GM12875 (cell line): ENCODE measurements at regions not wholly inside any gene's neighbourhood (a gene's known extent, or its start where the extent isn't known, plus 50 kb on each side); places are given as distances from the start of the nearest gene placed in this dataset.
"Not testable (repeated sequence)": the region's sequence is repeated elsewhere in the genome, so short reads cannot be mapped to it uniquely, and the experiment has no call there.

Experiments used
- H3K4me3 ChIP-seq: one replicate; pipeline ENCODE4 v1.5.1; 2011; ENCODE audit warnings: low read depth, low read length, control low read depth
- TF ChIP-seq, protein P1 (sequence below): IDR thresholded peaks from 2 replicates; pipeline ENCODE4 v1.5.1; 2011; ENCODE audit warnings: low read depth, mild to moderate bottlenecking, control low read depth, inconsistent platforms, low read length, moderate library complexity, borderline replicate concordance; ENCODE audit not compliant: insufficient read depth

DNA sequence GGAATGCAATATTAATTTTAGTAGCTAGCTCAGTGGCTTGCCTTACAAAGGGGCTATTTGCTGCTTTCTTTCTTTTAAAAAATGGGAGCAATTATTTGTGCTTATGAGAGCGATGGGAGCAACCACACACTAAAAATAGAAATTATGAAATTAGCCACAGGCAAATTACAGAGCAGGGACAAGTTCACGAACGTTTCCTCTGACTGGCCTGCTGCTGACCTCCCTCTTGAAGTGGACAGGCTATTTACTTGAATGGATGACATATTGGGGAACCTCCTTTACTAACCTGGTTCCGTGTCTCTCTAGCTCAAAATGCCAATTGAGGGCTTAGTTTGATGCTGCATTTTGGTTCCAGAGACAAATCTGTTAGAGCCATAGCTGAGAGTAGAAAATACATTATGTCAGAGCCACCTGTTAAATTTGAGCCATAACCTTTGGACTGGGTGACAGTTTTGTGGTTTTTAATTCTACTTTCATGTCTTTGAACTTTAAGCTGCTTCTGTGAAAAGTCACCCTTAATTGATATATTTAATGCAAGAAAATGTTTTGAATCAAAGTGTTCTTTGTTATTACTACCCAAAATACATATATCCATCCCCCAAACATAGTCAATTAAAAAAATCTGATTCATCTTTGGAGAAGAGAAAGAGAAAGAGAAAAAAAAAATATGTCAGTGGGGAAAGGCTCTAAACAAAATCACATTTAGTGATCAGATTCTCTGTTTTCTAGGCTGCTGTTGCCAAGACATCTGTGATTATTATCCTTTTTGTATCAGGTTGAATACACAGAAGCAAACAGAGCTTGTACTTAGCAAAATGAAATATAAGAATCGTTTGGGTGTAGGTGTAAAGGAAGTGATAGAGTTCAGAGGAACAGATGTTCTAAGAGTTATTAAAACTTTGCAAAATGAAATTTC lies 351.9 kb downstream of the ADGRL2 start:
- TF ChIP-seq, protein P1, sequence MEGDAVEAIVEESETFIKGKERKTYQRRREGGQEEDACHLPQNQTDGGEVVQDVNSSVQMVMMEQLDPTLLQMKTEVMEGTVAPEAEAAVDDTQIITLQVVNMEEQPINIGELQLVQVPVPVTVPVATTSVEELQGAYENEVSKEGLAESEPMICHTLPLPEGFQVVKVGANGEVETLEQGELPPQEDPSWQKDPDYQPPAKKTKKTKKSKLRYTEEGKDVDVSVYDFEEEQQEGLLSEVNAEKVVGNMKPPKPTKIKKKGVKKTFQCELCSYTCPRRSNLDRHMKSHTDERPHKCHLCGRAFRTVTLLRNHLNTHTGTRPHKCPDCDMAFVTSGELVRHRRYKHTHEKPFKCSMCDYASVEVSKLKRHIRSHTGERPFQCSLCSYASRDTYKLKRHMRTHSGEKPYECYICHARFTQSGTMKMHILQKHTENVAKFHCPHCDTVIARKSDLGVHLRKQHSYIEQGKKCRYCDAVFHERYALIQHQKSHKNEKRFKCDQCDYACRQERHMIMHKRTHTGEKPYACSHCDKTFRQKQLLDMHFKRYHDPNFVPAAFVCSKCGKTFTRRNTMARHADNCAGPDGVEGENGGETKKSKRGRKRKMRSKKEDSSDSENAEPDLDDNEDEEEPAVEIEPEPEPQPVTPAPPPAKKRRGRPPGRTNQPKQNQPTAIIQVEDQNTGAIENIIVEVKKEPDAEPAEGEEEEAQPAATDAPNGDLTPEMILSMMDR: no peak
- no peak overlapping the region for H3K4me3 ChIP-seq

DNA sequence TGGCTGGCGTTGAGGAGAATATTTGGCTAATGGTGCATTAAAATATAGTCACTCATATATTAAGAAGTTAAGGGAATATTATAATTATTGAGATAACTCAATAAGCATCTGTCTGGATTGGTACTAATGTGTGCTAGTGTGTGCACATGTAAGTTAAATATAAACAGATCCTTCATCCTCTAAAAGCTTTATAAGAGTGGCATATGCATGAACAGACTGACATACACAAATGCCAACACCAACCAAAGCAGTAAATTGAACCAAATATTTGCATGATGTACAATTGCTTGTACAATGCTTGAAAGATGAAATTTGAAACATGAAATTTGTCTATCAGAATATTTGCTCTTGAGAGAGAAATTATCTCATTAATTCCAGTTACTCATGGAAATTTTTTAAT lies 344.9 kb downstream of the ADGRL2 start:
- TF ChIP-seq, protein P1: no peak
- H3K4me3 ChIP-seq: no peak overlapping the region

DNA sequence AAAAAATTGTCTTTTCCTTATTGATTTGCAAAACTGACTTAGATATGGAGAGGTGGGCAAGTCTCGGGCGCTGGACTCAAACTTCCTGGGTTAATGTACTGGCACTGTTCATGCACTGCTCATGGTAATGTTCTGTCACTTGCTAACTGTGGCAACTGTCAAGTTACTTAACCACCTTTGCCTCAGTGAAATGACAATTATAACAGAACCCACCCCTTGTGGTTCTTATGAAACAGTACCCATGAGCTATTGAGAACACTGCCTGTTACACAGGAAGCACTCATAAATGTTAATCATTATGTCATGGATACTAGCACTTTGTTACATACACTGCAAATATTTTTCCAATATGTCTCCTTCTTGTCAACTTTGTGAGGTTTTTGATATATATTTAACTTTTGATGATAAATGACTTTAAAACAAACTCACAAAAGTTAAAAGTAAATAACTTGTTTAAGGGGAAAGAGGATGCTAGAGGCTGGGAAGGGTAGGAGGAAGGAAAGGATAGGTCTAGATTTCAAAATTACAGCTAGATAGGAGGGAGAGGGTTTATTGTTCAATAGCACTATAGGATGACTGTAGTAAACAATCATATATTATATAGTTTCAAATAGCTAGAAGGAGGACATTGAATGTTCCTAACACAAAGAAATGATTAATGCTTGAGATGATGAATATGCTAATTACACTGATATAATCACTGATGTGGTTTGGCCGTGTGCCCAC lies 342.5 kb downstream of the ADGRL2 start:
- no peak overlapping the region for H3K4me3 ChIP-seq
- TF ChIP-seq, protein P1: no peak

DNA sequence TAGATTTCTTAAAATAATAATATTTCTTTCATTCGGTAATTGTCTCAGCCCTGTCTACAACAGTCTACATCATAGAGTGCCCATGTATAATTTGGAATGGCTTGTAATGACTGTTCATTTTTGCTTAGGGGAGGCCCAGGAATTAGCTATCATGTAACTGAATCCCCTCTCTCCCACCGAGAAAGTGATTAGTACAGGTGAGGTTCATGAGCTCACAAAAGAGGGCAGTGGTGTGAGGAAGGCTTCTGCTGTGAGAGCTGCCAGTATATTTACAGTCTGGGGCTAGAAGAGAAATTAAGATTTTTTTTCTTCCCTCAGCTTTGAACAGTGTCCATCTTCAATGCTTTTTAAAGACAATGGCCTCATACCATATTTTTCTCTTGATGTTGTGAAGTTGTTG lies 340.7 kb downstream of the ADGRL2 start:
- H3K4me3 ChIP-seq: no peak overlapping the region
- TF ChIP-seq, protein P1: no peak

DNA sequence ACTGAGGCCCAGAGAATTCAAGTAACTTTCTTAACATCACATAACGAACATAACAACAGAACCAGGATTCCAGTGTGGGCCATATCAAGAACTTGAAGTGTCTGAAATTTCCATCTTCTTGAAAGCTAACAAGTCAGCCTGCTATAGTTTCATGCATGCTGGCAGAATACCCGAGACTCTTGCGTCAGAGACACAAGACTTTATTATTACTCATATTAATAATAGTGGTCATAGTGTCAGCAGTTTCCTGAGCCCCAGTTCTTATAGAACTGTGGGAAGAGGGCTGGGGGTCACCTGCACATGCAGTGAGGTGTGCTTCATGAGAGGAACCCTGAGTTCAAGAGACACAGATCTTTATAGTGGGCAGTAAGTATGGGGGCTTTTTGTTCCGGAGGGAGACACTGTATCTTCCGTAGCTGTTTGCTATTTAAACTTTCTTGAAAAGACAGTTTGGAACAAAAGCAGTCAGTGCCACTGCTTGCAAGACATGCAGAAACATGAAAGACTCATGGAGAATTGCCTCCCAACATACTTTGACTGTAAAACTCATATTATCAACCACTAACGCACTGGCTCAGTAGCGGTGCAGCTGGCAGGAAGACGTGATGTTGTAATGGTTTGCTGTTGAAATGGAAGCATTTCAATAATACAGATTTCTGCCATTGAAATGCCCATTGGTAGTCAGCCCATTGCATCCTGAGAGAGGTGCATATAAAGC lies 339.2 kb downstream of the ADGRL2 start:
- no peak overlapping the region for H3K4me3 ChIP-seq
- TF ChIP-seq, protein P1: no peak

DNA sequence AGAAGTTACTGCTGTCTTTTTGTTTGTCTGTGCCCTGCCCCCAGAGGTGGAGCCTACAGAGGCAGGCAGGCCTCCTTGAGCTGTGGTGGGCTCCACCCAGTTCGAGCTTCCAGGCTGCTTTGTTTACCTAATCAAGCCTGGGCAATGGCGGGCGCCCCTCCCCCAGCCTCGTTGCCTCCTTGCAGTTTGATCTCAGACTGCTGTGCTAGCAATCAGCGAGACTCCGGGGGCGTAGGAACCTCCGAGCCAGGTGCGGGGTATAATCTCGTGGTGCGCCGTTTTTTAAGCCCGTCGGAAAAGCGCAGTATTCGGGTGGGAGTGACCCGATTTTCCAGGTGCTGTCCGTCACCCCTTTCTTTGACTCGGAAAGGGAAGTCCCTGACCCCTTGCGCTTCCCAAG lies 335.6 kb downstream of the ADGRL2 start:
- H3K4me3 ChIP-seq: not testable (repeated sequence)

DNA sequence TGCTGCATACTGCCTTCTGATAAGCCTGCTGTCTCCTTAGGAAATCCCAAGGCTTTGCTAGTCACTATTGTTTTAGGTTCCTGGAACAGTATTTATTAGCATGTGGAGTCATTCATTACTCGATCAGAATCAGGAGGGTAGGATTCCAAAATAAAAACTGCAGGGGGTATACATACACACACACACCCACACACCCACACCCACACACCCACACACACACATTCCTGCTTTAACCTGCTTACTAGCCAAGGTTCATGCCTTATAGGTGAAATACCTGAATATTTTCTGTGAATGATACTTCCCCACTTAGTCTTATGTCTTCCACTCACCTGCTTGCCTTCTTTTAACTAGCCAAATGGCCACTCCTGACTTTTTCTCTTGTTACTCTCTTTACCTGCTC lies 325.1 kb downstream of the ADGRL2 start:
- no peak overlapping the region for H3K4me3 ChIP-seq
- TF ChIP-seq, protein P1: no peak
